Fibroblast of lung (primary cell): ENCODE measurements at regions not wholly inside any gene's neighbourhood (a gene's known extent, or its start where the extent isn't known, plus 50 kb on each side); places are given as distances from the start of the nearest gene placed in this dataset.

Experiments used
- EZH2 ChIP-seq: IDR thresholded peaks from 2 replicates; pipeline ENCODE4 v1.5.1; 2012; ENCODE audit warnings: low read length, control low read depth, mild to moderate bottlenecking; ENCODE audit errors: missing control alignments
- TF ChIP-seq, protein P1 (sequence below), 2 donors: IDR thresholded peaks in 1 of 2; conservative IDR thresholded peaks in 1 of 2; 1 replicate in 1 of 2; 2 replicates in 1 of 2; pipeline ENCODE4 v1.5.1; 2011 to 2012; ENCODE audit warnings: low read length in 2 of 2, control low read depth in 1 of 2, inconsistent platforms in 1 of 2, low read depth in 1 of 2, mild to moderate bottlenecking in 1 of 2

DNA sequence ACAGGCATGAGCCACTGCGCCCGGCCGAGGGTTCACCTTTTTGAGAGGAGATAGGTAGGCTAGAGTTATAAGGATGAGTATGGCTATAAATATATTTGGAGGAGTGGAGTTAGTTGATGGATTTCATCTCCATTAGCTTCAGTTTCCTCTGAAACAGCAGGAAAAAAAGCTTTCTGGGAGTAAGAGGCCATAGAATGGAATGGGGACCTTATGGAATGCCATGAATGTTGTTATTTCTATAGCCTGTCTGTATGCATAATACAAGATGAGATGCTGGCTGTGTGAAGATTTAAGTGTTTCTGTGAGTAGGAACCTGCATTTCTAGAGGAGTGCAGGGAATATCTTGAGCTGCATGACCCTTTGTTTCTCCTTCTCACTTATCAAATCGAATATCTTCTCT is 114.9 kb upstream of the ARX start:
- TF ChIP-seq, protein P1, sequence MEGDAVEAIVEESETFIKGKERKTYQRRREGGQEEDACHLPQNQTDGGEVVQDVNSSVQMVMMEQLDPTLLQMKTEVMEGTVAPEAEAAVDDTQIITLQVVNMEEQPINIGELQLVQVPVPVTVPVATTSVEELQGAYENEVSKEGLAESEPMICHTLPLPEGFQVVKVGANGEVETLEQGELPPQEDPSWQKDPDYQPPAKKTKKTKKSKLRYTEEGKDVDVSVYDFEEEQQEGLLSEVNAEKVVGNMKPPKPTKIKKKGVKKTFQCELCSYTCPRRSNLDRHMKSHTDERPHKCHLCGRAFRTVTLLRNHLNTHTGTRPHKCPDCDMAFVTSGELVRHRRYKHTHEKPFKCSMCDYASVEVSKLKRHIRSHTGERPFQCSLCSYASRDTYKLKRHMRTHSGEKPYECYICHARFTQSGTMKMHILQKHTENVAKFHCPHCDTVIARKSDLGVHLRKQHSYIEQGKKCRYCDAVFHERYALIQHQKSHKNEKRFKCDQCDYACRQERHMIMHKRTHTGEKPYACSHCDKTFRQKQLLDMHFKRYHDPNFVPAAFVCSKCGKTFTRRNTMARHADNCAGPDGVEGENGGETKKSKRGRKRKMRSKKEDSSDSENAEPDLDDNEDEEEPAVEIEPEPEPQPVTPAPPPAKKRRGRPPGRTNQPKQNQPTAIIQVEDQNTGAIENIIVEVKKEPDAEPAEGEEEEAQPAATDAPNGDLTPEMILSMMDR (conservative IDR thresholded peaks at IDR 0.05 in 1 of 2, IDR thresholded peaks at IDR 0.05 in 1 of 2; ENCODE audit: low read depth in 1 of 2, low read length in 2 of 2), result no peak
- no peak for TF ChIP-seq EZH2
